GM23338 (cell line): ENCODE measurements at regions not wholly inside any gene's neighbourhood (a gene's known extent, or its start where the extent isn't known, plus 50 kb on each side); places are given as distances from the start of the nearest gene placed in this dataset.

ENCODE experiments used
- ATAC-seq: fragments of 200-7000 bp; cut with Tn5 transposase; 3 replicates; pipeline ENCODE4 v1.9.1; 2020
- DNase-seq: peaks from one replicate; pipeline ENCODE4 v3.0.0-alpha.2; 2015; ENCODE audit warnings: low spot score
- H2AFZ ChIP-seq: fragments of 200-600 bp; sonication (generic); 2 replicates; pipeline ENCODE4 v1.8.0; 2016; ENCODE audit warnings: antibody characterized with exemption, mild to moderate bottlenecking, moderate library complexity
- H3F3A ChIP-seq: fragments of 200-600 bp; sonication (generic); replicated peaks from 2 replicates; pipeline ENCODE4 v1.8.0; 2017; ENCODE audit warnings: antibody characterized with exemption, mixed run types, low read depth
- H3K27ac ChIP-seq: fragments of 200-600 bp; sonication (generic); 2 replicates; pipeline ENCODE4 v1.6.1; 2016; ENCODE audit warnings: low read depth
- H3K27me3 ChIP-seq: fragments of 200-600 bp; sonication (generic); 2 replicates; pipeline ENCODE4 v1.8.0; 2016; ENCODE audit warnings: mild to moderate bottlenecking, mixed run types, moderate library complexity; ENCODE audit not compliant: insufficient read depth
- H3K36me3 ChIP-seq: fragments of 200-600 bp; sonication (generic); 2 replicates; pipeline ENCODE4 v1.8.0; 2016; ENCODE audit warnings: mild to moderate bottlenecking; ENCODE audit not compliant: insufficient read depth
- H3K4me1 ChIP-seq: fragments of 200-600 bp; sonication (generic); 2 replicates; pipeline ENCODE4 v1.8.0; 2016; ENCODE audit warnings: mild to moderate bottlenecking, moderate library complexity; ENCODE audit not compliant: insufficient read depth
- H3K4me2 ChIP-seq: fragments of 200-600 bp; sonication (generic); 2 replicates; pipeline ENCODE4 v1.7.1; 2017; ENCODE audit warnings: mixed run types
- H3K4me3 ChIP-seq: fragments of 200-600 bp; sonication (generic); 2 replicates; pipeline ENCODE4 v1.6.1; 2016; ENCODE audit warnings: mixed run types
- H3K79me2 ChIP-seq: fragments of 200-600 bp; sonication (generic); replicated peaks from 2 replicates; pipeline ENCODE4 v1.8.0; 2017; ENCODE audit warnings: mild to moderate bottlenecking; ENCODE audit not compliant: insufficient read depth
- H3K9me2 ChIP-seq: fragments of 200-600 bp; sonication (generic); 2 replicates; pipeline ENCODE4 v1.8.0; 2017; ENCODE audit not compliant: insufficient read depth
- H4K20me1 ChIP-seq: fragments of 200-600 bp; sonication (generic); replicated peaks from 2 replicates; pipeline ENCODE4 v1.8.0; 2017; ENCODE audit warnings: mild to moderate bottlenecking; ENCODE audit not compliant: insufficient read depth
- H3K27ac Mint-ChIP-seq: 2 replicates; pipeline ENCODE4 v1.8.0; 2020; ENCODE audit warnings: inconsistent platforms, mild to moderate bottlenecking, moderate library complexity, mixed read lengths
- H3K27me3 Mint-ChIP-seq: 3 replicates; pipeline ENCODE4 v1.8.0; 2022; ENCODE audit warnings: low read depth, mild to moderate bottlenecking, moderate library complexity, mixed read lengths, inconsistent platforms; ENCODE audit not compliant: insufficient read depth, poor library complexity
- H3K36me3 Mint-ChIP-seq: 3 replicates; pipeline ENCODE4 v1.8.0; 2021; ENCODE audit warnings: low read depth, mild to moderate bottlenecking, inconsistent platforms, moderate library complexity, mixed read lengths
- H3K4me1 Mint-ChIP-seq: 3 replicates; pipeline ENCODE4 v1.8.0; 2020; ENCODE audit warnings: mild to moderate bottlenecking, inconsistent platforms, mixed read lengths
- H3K4me3 Mint-ChIP-seq: 3 replicates; pipeline ENCODE4 v1.8.0; 2021; ENCODE audit warnings: moderate library complexity, mild to moderate bottlenecking, inconsistent platforms, mixed read lengths
- H3K9me3 Mint-ChIP-seq: 3 replicates; pipeline ENCODE4 v1.8.0; 2020; ENCODE audit warnings: moderate library complexity, mild to moderate bottlenecking, inconsistent platforms, mixed read lengths
- CREB1 ChIP-seq: fragments of 250-450 bp; sonication (Bioruptor Pico); IDR thresholded peaks from 2 replicates; pipeline ENCODE4 v1.5.0; 2020; ENCODE audit warnings: low read depth, mild to moderate bottlenecking, moderate library complexity
- EZH2 ChIP-seq: fragments of 200-600 bp; sonication (generic); IDR thresholded peaks from one replicate; pipeline ENCODE4 v1.8.0; 2017; ENCODE audit warnings: antibody characterized with exemption, mild to moderate bottlenecking, low read depth; ENCODE audit not compliant: unreplicated experiment
- EZH2phosphoT487 ChIP-seq: fragments of 200-600 bp; sonication (generic); IDR thresholded peaks from one replicate; pipeline ENCODE4 v1.8.1; 2018; ENCODE audit warnings: antibody characterized with exemption; ENCODE audit not compliant: unreplicated experiment
- POLR2AphosphoS5 ChIP-seq: IDR thresholded peaks from 2 replicates; pipeline ENCODE4 v1.6.1; 2016; ENCODE audit warnings: antibody characterized with exemption, low read depth
- ZNF331 ChIP-seq: fragments of 250-450 bp; sonication (Bioruptor Pico); IDR thresholded peaks from 2 replicates; pipeline ENCODE4 v1.5.0; 2020; ENCODE audit warnings: low read depth, mild to moderate bottlenecking, moderate library complexity
- TF ChIP-seq, protein P1 (sequence below): fragments of 250-450 bp; sonication (Bioruptor Pico); IDR thresholded peaks from 2 replicates; pipeline ENCODE4 v1.5.0; 2020; ENCODE audit warnings: mild to moderate bottlenecking, moderate library complexity
- TF ChIP-seq, protein P2 (sequence below): IDR thresholded peaks from one replicate; pipeline ENCODE4 v1.6.1; 2018; ENCODE audit warnings: antibody characterized with exemption; ENCODE audit not compliant: unreplicated experiment

DNA sequence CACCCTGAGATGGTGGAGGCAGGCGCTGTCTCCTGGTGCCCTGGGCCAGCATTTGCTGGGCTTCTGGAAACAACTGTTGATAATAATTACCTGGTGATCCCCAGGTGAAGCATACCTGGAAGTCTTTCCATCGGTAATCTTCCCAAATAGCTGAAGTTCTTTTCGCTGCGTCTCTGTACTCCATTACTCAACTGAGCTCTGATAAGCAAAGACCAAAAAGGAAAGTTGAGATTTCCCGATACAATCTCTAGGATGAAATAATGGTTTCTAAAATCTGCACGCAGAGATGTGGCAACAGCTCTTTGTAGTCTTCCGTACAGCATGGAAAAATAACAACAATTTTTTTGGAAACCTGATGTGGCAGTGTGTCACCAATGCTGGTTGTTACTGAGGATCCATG is 226.5 kb downstream of the GATA3 start (continued):
- TF ChIP-seq, protein P1, sequence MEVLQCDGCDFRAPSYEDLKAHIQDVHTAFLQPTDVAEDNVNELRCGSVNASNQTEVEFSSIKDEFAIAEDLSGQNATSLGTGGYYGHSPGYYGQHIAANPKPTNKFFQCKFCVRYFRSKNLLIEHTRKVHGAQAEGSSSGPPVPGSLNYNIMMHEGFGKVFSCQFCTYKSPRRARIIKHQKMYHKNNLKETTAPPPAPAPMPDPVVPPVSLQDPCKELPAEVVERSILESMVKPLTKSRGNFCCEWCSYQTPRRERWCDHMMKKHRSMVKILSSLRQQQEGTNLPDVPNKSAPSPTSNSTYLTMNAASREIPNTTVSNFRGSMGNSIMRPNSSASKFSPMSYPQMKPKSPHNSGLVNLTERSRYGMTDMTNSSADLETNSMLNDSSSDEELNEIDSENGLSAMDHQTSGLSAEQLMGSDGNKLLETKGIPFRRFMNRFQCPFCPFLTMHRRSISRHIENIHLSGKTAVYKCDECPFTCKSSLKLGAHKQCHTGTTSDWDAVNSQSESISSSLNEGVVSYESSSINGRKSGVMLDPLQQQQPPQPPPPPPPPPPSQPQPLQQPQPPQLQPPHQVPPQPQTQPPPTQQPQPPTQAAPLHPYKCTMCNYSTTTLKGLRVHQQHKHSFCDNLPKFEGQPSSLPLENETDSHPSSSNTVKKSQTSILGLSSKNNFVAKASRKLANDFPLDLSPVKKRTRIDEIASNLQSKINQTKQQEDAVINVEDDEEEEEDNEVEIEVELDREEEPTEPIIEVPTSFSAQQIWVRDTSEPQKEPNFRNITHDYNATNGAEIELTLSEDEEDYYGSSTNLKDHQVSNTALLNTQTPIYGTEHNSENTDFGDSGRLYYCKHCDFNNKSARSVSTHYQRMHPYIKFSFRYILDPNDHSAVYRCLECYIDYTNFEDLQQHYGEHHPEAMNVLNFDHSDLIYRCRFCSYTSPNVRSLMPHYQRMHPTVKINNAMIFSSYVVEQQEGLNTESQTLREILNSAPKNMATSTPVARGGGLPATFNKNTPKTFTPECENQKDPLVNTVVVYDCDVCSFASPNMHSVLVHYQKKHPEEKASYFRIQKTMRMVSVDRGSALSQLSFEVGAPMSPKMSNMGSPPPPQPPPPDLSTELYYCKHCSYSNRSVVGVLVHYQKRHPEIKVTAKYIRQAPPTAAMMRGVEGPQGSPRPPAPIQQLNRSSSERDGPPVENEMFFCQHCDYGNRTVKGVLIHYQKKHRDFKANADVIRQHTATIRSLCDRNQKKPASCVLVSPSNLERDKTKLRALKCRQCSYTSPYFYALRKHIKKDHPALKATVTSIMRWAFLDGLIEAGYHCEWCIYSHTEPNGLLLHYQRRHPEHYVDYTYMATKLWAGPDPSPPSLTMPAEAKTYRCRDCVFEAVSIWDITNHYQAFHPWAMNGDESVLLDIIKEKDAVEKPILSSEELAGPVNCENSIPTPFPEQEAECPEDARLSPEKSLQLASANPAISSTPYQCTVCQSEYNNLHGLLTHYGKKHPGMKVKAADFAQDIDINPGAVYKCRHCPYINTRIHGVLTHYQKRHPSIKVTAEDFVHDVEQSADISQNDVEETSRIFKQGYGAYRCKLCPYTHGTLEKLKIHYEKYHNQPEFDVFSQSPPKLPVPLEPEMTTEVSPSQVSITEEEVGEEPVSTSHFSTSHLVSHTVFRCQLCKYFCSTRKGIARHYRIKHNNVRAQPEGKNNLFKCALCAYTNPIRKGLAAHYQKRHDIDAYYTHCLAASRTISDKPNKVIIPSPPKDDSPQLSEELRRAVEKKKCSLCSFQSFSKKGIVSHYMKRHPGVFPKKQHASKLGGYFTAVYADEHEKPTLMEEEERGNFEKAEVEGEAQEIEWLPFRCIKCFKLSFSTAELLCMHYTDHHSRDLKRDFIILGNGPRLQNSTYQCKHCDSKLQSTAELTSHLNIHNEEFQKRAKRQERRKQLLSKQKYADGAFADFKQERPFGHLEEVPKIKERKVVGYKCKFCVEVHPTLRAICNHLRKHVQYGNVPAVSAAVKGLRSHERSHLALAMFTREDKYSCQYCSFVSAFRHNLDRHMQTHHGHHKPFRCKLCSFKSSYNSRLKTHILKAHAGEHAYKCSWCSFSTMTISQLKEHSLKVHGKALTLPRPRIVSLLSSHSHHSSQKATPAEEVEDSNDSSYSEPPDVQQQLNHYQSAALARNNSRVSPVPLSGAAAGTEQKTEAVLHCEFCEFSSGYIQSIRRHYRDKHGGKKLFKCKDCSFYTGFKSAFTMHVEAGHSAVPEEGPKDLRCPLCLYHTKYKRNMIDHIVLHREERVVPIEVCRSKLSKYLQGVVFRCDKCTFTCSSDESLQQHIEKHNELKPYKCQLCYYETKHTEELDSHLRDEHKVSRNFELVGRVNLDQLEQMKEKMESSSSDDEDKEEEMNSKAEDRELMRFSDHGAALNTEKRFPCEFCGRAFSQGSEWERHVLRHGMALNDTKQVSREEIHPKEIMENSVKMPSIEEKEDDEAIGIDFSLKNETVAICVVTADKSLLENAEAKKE (CRISPR knock-in tag): no peak
- TF ChIP-seq CREB1 (CRISPR knock-in tag) (no peak), EZH2phosphoT487 (no peak), POLR2AphosphoS5 (no peak)

DNA sequence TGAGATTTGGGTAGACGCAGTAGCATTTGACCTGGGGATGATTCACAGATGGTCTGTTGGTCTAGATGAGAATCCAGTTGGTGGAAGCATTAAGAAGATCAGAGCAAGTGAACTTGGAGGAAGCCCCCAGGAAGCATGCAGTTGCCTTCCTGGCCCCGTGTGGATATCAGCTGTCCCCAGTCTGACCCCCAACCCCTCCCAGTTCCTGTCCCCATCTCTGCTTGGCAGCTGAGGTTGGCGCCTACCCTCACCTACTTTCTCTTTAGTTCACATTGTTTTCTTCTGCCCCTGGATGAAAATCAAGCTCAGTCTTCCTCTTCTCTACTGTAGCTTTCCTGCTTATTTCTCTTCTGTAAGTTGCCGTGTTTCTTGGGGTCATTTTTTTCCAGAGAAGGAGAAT is 227.9 kb downstream of the GATA3 start:
- H3K4me3 ChIP-seq: no peak overlapping the region
- H3K27me3 Mint-ChIP-seq: no peaks in the 10 kb centered on the region
- H3K4me1 ChIP-seq: no peaks in the 10 kb centered on the region
- no peak overlapping the region for H3K4me2 ChIP-seq
- no peak overlapping the region for H3K27ac Mint-ChIP-seq
- H3K9me2 ChIP-seq: no peaks in the 10 kb centered on the region
- H3K79me2 ChIP-seq: no peaks in the 10 kb centered on the region
- no peaks in the 10 kb centered on the region for H3F3A ChIP-seq
- H3K4me3 Mint-ChIP-seq: no peak overlapping the region
- no peaks in the 10 kb centered on the region for H3K36me3 Mint-ChIP-seq
- no peak overlapping the region for H3K27ac ChIP-seq
- no peaks in the 10 kb centered on the region for H3K4me1 Mint-ChIP-seq
- H4K20me1 ChIP-seq: no peaks in the 10 kb centered on the region
- H3K36me3 ChIP-seq: no peaks in the 10 kb centered on the region
- no peaks in the 10 kb centered on the region for H3K27me3 ChIP-seq
- H2AFZ ChIP-seq: no peak overlapping the region
- ATAC-seq (no peak), DNase-seq (no peak)
- no peaks in the 10 kb centered on the region for H3K9me3 Mint-ChIP-seq
- no peak for TF ChIP-seq EZH2
- TF ChIP-seq CREB1 (CRISPR knock-in tag): no peak
- TF ChIP-seq, protein P2, sequence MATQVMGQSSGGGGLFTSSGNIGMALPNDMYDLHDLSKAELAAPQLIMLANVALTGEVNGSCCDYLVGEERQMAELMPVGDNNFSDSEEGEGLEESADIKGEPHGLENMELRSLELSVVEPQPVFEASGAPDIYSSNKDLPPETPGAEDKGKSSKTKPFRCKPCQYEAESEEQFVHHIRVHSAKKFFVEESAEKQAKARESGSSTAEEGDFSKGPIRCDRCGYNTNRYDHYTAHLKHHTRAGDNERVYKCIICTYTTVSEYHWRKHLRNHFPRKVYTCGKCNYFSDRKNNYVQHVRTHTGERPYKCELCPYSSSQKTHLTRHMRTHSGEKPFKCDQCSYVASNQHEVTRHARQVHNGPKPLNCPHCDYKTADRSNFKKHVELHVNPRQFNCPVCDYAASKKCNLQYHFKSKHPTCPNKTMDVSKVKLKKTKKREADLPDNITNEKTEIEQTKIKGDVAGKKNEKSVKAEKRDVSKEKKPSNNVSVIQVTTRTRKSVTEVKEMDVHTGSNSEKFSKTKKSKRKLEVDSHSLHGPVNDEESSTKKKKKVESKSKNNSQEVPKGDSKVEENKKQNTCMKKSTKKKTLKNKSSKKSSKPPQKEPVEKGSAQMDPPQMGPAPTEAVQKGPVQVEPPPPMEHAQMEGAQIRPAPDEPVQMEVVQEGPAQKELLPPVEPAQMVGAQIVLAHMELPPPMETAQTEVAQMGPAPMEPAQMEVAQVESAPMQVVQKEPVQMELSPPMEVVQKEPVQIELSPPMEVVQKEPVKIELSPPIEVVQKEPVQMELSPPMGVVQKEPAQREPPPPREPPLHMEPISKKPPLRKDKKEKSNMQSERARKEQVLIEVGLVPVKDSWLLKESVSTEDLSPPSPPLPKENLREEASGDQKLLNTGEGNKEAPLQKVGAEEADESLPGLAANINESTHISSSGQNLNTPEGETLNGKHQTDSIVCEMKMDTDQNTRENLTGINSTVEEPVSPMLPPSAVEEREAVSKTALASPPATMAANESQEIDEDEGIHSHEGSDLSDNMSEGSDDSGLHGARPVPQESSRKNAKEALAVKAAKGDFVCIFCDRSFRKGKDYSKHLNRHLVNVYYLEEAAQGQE: no peak
- no peak for TF ChIP-seq POLR2AphosphoS5
- TF ChIP-seq ZNF331 (CRISPR knock-in tag): no peak
